HCT116 (cell line): ENCODE measurements at regions not wholly inside any gene's neighbourhood (a gene's known extent, or its start where the extent isn't known, plus 50 kb on each side); places are given as distances from the start of the nearest gene placed in this dataset.

Source experiments
- ATAC-seq: fragments of 200-7000 bp; cut with Tn5 transposase; 2 replicates; pipeline ENCODE4 v1.9.1; 2020; ENCODE audit warnings: mild to moderate bottlenecking, moderate library complexity
- BruUV-seq: library from RNA; stranded (reverse); fragments of 400-500 nt; replicated peaks from 2 replicates; lab custom pipeline; 2021; lab: Mats Ljungman, UMichigan
- CTCF ChIA-PET: fragments of 300-600 bp; sonication (Branson Sonifier 250); formaldehyde crosslinking; loops from one replicate; lab custom pipeline; 2021; ENCODE audit warnings: antibody characterized with exemption; lab: Charles Lee
- POLR2A ChIA-PET: fragments of 300-600, 350-600 bp; sonication (Branson Sonifier 250); formaldehyde crosslinking; loops from one replicate; lab custom pipeline; 2021; ENCODE audit warnings: antibody characterized with exemption; lab: Charles Lee
- RAD21 ChIA-PET, 2 experiments: fragments of 300-600 bp; sonication (Branson Sonifier 250); formaldehyde crosslinking; loops; one replicate each; lab custom pipeline; 2023; ENCODE audit warnings: low total read pairs in 2 of 2; ENCODE audit not compliant: uncharacterized antibody in 2 of 2, unreplicated experiment in 2 of 2, low non-redundant PET in 1 of 2; lab: Charles Lee
- DNase-seq: peaks from one replicate; pipeline ENCODE4 v3.0.0-alpha.2; 2010; ENCODE audit warnings: low read depth, low spot score
- H2AFZ ChIP-seq: fragments of 200-600 bp; shearing (Covaris generic), sonication (generic); 2 replicates; pipeline ENCODE4 v1.6.1; 2017; ENCODE audit warnings: low read depth, mixed run types, mixed read lengths, antibody characterized with exemption, low read length; ENCODE audit not compliant: poor library complexity, severe bottlenecking
- H3K27ac ChIP-seq: 2 replicates; pipeline ENCODE4 v1.5.1; 2012; ENCODE audit warnings: low read depth, low read length
- H3K27me3 ChIP-seq: fragments of 200-600 bp; sonication (generic); 2 replicates; pipeline ENCODE4 v1.6.1; 2016; ENCODE audit warnings: mixed run types, low read length, mixed read lengths; ENCODE audit not compliant: insufficient read depth
- H3K36me3 ChIP-seq, 2 experiments: fragments of 200-500 bp in 1 of 2; fragments of 200-600 bp in 1 of 2; sonication (Bioruptor generic) in 1 of 2; sonication (generic) in 1 of 2; 2 replicates each; pipeline versions ENCODE4 v1.5.1 to v1.6.1; 2014 to 2016; ENCODE audit warnings: low read length in 2 of 2, inconsistent platforms in 1 of 2, mixed read lengths in 1 of 2, mixed run types in 1 of 2; ENCODE audit not compliant: insufficient read depth in 2 of 2, control insufficient read depth in 1 of 2
- H3K4me1 ChIP-seq, 2 experiments: fragments of 200-600 bp in 1 of 2; sonication (generic) in 1 of 2; 2 replicates each; pipeline versions ENCODE4 v1.5.1 to v1.6.1; 2012 to 2017; ENCODE audit warnings: low read length in 2 of 2, inconsistent platforms in 1 of 2, mild to moderate bottlenecking in 1 of 2, mixed read lengths in 1 of 2, mixed run types in 1 of 2, moderate library complexity in 1 of 2; ENCODE audit not compliant: insufficient read depth in 2 of 2, control insufficient read depth in 1 of 2
- H3K4me2 ChIP-seq: fragments of 200-600 bp; sonication (generic); 2 replicates; pipeline ENCODE4 v1.6.1; 2017; ENCODE audit warnings: mixed run types, low read length, mixed read lengths
- H3K4me3 ChIP-seq, 2 experiments: fragments of 200-600 bp in 1 of 2; sonication (generic) in 1 of 2; replicated peaks in 1 of 2; 2 replicates each; pipeline ENCODE4 v1.5.1; 2011 to 2016; ENCODE audit warnings: low read length in 2 of 2, control low read depth in 1 of 2, low read depth in 1 of 2, mild to moderate bottlenecking in 1 of 2, mixed read lengths in 1 of 2, mixed run types in 1 of 2
- H3K79me2 ChIP-seq: fragments of 200-600 bp; sonication (generic); 2 replicates; pipeline ENCODE4 v1.6.1; 2017; ENCODE audit warnings: mild to moderate bottlenecking, mixed run types, low read length, moderate library complexity, mixed read lengths; ENCODE audit not compliant: insufficient read depth
- H3K9ac ChIP-seq: fragments of 200-600 bp; sonication (generic); 2 replicates; pipeline ENCODE4 v1.6.1; 2016; ENCODE audit warnings: low read length, mixed read lengths
- H3K9me2 ChIP-seq: fragments of 200-600 bp; sonication (generic), shearing (Covaris generic); 2 replicates; pipeline ENCODE4 v1.6.1; 2017; ENCODE audit warnings: mixed run types, mild to moderate bottlenecking, moderate library complexity; ENCODE audit not compliant: insufficient read depth
- H3K9me3 ChIP-seq, 2 experiments: fragments of 200-500 bp in 1 of 2; fragments of 200-600 bp in 1 of 2; sonication (Bioruptor generic) in 1 of 2; sonication (generic) in 1 of 2; 2 replicates each; pipeline ENCODE4 v1.6.1; 2014 to 2017; ENCODE audit warnings: low read length in 2 of 2, mixed read lengths in 2 of 2, inconsistent platforms in 1 of 2, low read depth in 1 of 2, mild to moderate bottlenecking in 1 of 2, mixed run types in 1 of 2, moderate library complexity in 1 of 2; ENCODE audit not compliant: control insufficient read depth in 1 of 2, insufficient read depth in 1 of 2
- H4K20me1 ChIP-seq: fragments of 200-600 bp; sonication (generic), shearing (Covaris generic); 2 replicates; pipeline ENCODE4 v1.6.1; 2017; ENCODE audit warnings: mixed run types, mild to moderate bottlenecking, moderate library complexity; ENCODE audit not compliant: insufficient read depth
- EGR1 ChIP-seq: IDR thresholded peaks from 2 replicates; pipeline ENCODE4 v1.6.1; 2012; ENCODE audit warnings: low read depth
- ELF1 ChIP-seq: IDR thresholded peaks from 2 replicates; pipeline ENCODE4 v1.6.1; 2012; ENCODE audit warnings: low read depth, borderline replicate concordance
- FOSL1 ChIP-seq: IDR thresholded peaks from 2 replicates; pipeline ENCODE4 v1.6.1; 2012; ENCODE audit warnings: low read depth
- JUND ChIP-seq: IDR thresholded peaks from 2 replicates; pipeline ENCODE4 v1.6.1; 2012
- SP1 ChIP-seq: IDR thresholded peaks from 2 replicates; pipeline ENCODE4 v1.6.1; 2012; ENCODE audit warnings: low read depth
- SRF ChIP-seq: IDR thresholded peaks from 2 replicates; pipeline ENCODE4 v1.6.1; 2012; ENCODE audit warnings: low read depth
- intact Hi-C: fragments of 100-400 bp; cut with micrococcal nuclease; formaldehyde crosslinking; loops from 2 replicates; pipeline ENCODE4 v1.10.0; 2022
- TF ChIP-seq, protein P1 (sequence below), 3 experiments: fragments of 200-600 bp in 1 of 3; sonication (generic) in 1 of 3; IDR thresholded peaks in 2 of 3; conservative IDR thresholded peaks in 1 of 3; 2 replicates each; pipeline ENCODE4 v1.5.1; 2012 to 2017; ENCODE audit warnings: low read depth in 2 of 3, low read length in 2 of 3, antibody characterized with exemption in 1 of 3, borderline replicate concordance in 1 of 3, control low read depth in 1 of 3, mild to moderate bottlenecking in 1 of 3, mixed read lengths in 1 of 3, mixed run types in 1 of 3, moderate library complexity in 1 of 3; ENCODE audit not compliant: insufficient read depth in 1 of 3
- TF ChIP-seq, protein P2 (sequence below): IDR thresholded peaks from 2 replicates; pipeline ENCODE4 v1.6.1; 2012
- TF ChIP-seq, protein P3 (sequence below): IDR thresholded peaks from 2 replicates; pipeline ENCODE4 v1.6.1; 2011; ENCODE audit warnings: mild to moderate bottlenecking, low read length, moderate library complexity; ENCODE audit not compliant: insufficient replicate concordance; ENCODE audit errors: extremely low read depth

GRCh38 chr22:27540247-27540646, 261.3 kb downstream of the MN1 start:
- no peak overlapping the region for H2AFZ ChIP-seq
- ChIA-PET POLR2A (no interaction called here), RAD21 (no interaction called here)
- intact Hi-C loops, result no loop called here
- no peaks in the 10 kb centered on the region for H3K36me3 ChIP-seq
- H3K9me3 ChIP-seq, result no peaks in the 10 kb centered on the region
- ATAC-seq (peak; percentile 67), DNase-seq (no peak)
- no peak overlapping the region for H3K4me2 ChIP-seq
- H3K9me2 ChIP-seq, result no peaks in the 10 kb centered on the region
- BruUV-seq, result no TSS peak
- H3K79me2 ChIP-seq, result no peaks in the 10 kb centered on the region
- TF ChIP-seq, protein P1, sequence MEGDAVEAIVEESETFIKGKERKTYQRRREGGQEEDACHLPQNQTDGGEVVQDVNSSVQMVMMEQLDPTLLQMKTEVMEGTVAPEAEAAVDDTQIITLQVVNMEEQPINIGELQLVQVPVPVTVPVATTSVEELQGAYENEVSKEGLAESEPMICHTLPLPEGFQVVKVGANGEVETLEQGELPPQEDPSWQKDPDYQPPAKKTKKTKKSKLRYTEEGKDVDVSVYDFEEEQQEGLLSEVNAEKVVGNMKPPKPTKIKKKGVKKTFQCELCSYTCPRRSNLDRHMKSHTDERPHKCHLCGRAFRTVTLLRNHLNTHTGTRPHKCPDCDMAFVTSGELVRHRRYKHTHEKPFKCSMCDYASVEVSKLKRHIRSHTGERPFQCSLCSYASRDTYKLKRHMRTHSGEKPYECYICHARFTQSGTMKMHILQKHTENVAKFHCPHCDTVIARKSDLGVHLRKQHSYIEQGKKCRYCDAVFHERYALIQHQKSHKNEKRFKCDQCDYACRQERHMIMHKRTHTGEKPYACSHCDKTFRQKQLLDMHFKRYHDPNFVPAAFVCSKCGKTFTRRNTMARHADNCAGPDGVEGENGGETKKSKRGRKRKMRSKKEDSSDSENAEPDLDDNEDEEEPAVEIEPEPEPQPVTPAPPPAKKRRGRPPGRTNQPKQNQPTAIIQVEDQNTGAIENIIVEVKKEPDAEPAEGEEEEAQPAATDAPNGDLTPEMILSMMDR (IDR thresholded peaks at IDR 0.05 in 2 of 3, conservative IDR thresholded peaks at IDR 0.05 in 1 of 3; ENCODE audit: borderline replicate concordance in 1 of 3, insufficient read depth in 1 of 3, low read depth in 2 of 3, low read length in 2 of 3), result peak in 1 of 3 experiments; percentile 16; a peak in 1 of 6 replicates
- TF ChIP-seq, protein P2, sequence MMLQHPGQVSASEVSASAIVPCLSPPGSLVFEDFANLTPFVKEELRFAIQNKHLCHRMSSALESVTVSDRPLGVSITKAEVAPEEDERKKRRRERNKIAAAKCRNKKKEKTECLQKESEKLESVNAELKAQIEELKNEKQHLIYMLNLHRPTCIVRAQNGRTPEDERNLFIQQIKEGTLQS, result no peak
- TF ChIP-seq, all 23 proteins: peak for 1
- no peaks in the 10 kb centered on the region for H3K27me3 ChIP-seq
- CTCF ChIA-PET, result no interaction called here
- H3K4me1 ChIP-seq, result no peaks in the 10 kb centered on the region
- H3K4me3 ChIP-seq, result no peak overlapping the region
- no peaks in the 10 kb centered on the region for H4K20me1 ChIP-seq
- H3K27ac ChIP-seq, result no peak overlapping the region
- H3K9ac ChIP-seq, result no peak overlapping the region

DNA sequence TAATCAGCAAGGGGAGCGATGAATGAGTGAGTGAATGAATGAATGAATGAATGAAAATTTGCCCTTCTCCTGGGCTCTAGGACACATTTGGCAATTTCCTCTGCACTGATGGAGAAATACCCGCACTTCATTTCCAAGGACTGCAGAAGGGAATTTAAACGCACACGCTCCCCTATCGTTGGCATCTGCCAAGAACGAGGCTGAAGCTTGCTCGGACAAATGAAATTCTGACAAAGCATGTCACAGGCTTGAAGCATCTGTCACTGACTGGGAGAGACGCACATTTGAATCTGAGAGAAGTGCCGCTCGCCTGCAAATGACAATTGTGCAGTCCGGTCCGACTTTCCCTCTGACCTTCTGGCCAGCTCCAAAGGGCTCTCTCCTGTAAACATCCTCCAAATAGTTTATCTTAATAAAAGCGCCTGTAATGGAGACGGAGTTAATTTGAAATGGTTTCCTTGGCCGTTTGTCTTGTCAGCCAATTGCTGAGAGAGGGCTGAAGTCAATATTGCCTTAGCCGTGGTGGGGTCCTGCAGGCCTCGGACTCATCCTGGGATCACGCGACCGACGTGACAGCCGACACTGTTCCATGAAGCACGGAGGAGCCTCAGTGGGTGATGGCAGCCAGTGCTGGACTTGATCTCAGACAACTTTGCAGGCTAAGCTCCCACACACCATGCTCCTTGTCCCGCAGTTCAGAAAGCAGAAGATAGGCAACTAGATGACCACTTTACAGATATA, 260.7 kb downstream of the MN1 start:
- Histone ChIP-seq H3K9me3 (no peaks in the 10 kb centered on the region), H3K9ac (no peak overlapping the region), H3K9me2 (no peaks in the 10 kb centered on the region), H4K20me1 (no peaks in the 10 kb centered on the region), H3K27ac (no peak overlapping the region), H2AFZ (no peak overlapping the region), H3K4me1 (no peaks in the 10 kb centered on the region), H3K4me2 (no peak overlapping the region), H3K36me3 (no peaks in the 10 kb centered on the region), H3K79me2 (no peaks in the 10 kb centered on the region), H3K27me3 (no peaks in the 10 kb centered on the region), H3K4me3 (no peak overlapping the region)
- intact Hi-C loops, result no loop called here
- RAD21 ChIA-PET, result no interaction called here
- CTCF ChIA-PET, result no interaction called here
- POLR2A ChIA-PET, result no interaction called here
- TF ChIP-seq EGR1 (no peak), SRF (no peak), SP1 (no peak), FOSL1 (no peak), ELF1 (no peak), JUND (no peak)
- TF ChIP-seq, protein P3, sequence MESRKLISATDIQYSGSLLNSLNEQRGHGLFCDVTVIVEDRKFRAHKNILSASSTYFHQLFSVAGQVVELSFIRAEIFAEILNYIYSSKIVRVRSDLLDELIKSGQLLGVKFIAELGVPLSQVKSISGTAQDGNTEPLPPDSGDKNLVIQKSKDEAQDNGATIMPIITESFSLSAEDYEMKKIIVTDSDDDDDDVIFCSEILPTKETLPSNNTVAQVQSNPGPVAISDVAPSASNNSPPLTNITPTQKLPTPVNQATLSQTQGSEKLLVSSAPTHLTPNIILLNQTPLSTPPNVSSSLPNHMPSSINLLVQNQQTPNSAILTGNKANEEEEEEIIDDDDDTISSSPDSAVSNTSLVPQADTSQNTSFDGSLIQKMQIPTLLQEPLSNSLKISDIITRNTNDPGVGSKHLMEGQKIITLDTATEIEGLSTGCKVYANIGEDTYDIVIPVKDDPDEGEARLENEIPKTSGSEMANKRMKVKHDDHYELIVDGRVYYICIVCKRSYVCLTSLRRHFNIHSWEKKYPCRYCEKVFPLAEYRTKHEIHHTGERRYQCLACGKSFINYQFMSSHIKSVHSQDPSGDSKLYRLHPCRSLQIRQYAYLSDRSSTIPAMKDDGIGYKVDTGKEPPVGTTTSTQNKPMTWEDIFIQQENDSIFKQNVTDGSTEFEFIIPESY, result no peak
- TF ChIP-seq, protein P1 (IDR thresholded peaks at IDR 0.05 in 2 of 3, conservative IDR thresholded peaks at IDR 0.05 in 1 of 3; ENCODE audit: borderline replicate concordance in 1 of 3, insufficient read depth in 1 of 3, low read depth in 2 of 3, low read length in 2 of 3), result no peak
- DNase-seq (no peak), ATAC-seq (no peak)
- no TSS peak for BruUV-seq
